ENCODE measurements at regions not wholly inside any gene's neighbourhood (a gene's known extent, or its start where the extent isn't known, plus 50 kb on each side); places are given as distances from the start of the nearest gene placed in this dataset.
A peak's percentile ranks its signal among the peaks of the same experiment; 100 is the strongest.

DNA sequence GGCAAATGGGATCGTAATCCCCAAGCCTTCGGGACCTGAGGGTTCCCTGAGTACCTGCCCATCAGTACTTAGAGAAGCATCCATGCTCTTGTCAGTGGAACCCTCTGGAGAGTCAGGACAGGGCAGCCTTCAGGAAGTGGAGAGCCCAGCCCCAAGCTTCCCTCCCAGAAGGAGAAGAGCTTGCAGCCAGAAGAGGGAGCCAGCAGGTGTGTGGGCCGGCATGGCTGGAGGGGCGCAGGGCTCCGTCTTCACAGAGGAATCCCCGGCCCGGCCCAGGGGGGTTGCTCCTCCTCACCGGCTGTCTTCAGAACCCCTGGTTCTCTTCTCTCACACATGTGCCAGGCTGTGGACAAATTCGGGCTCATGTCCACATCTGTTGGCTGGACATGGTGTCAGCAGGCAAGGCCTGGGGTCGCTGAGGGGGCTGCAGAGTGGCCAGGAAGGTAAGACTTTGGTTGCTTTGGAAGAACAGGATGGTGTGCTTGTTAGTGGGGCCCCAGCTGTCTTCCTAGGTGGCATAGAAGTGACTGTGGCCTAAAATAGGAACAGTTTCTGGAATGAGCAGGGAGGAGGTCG, 58.9 kb upstream of the RXRA start:
- H2BK5ac ChIP-seq (ENCODE audit: low read depth, low read length, poor library complexity) = no peak overlapping the region
- no peak overlapping the region for H3K4me2 ChIP-seq (ENCODE audit: low read length)
- no peak overlapping the region for H4K91ac ChIP-seq (ENCODE audit: low read depth, low read length)
- H3K4ac ChIP-seq (ENCODE audit: low read depth, low read length) = no peak overlapping the region
- H3K4me1 ChIP-seq (ENCODE audit: control insufficient read depth in 1 of 2, insufficient read depth in 2 of 2, low read length in 2 of 2) = no peaks in the 10 kb centered on the region
- no peak overlapping the region for H3K9ac ChIP-seq (ENCODE audit: low read length)
- no peak overlapping the region for H3K14ac ChIP-seq (ENCODE audit: low read length)
- no peaks in the 10 kb centered on the region for H3K27me3 ChIP-seq (ENCODE audit: insufficient read depth, low read length)
- H4K8ac ChIP-seq (ENCODE audit: low read depth, low read length) = no peak overlapping the region
- no peak overlapping the region for H2AFZ ChIP-seq (ENCODE audit: insufficient read depth, low read length, poor library complexity)
- H3K18ac ChIP-seq (ENCODE audit: low read length) = no peak overlapping the region
- H3K79me2 ChIP-seq (ENCODE audit: control insufficient read depth, insufficient read depth, low read length, poor library complexity) = no peaks in the 10 kb centered on the region
- H3K23ac ChIP-seq (ENCODE audit: low read length) = no peak overlapping the region
- no peaks in the 10 kb centered on the region for H3K36me3 ChIP-seq (ENCODE audit: control insufficient read depth in 1 of 2, insufficient read depth in 2 of 2, low read length in 2 of 2)
- no peak overlapping the region for H4K12ac ChIP-seq (ENCODE audit: low read depth, low read length)
- no peak overlapping the region for H3K27ac ChIP-seq (ENCODE audit: low read depth, low read length)
- no peaks in the 10 kb centered on the region for H3K79me1 ChIP-seq (ENCODE audit: low read length)
- H2AK5ac ChIP-seq (ENCODE audit: low read length) = no peak overlapping the region
- H3K4me3 ChIP-seq (ENCODE audit: low read depth, low read length) = no peak overlapping the region
- whole genome bisulfite sequencing (ENCODE audit: extremely low coverage, insufficient coverage, insufficient read length) = no CpG with 5 or more reads among the region's 11 CpGs
- H3K9me3 ChIP-seq (ENCODE audit: insufficient read depth, low read depth, low read length) = peaks cover 3% of the 10 kb centered on the region
- H2BK12ac ChIP-seq (ENCODE audit: low read length) = no peak overlapping the region
- H2BK120ac ChIP-seq (ENCODE audit: insufficient read depth, low read length, poor library complexity) = no peak overlapping the region
- no peak for DNase-seq

DNA sequence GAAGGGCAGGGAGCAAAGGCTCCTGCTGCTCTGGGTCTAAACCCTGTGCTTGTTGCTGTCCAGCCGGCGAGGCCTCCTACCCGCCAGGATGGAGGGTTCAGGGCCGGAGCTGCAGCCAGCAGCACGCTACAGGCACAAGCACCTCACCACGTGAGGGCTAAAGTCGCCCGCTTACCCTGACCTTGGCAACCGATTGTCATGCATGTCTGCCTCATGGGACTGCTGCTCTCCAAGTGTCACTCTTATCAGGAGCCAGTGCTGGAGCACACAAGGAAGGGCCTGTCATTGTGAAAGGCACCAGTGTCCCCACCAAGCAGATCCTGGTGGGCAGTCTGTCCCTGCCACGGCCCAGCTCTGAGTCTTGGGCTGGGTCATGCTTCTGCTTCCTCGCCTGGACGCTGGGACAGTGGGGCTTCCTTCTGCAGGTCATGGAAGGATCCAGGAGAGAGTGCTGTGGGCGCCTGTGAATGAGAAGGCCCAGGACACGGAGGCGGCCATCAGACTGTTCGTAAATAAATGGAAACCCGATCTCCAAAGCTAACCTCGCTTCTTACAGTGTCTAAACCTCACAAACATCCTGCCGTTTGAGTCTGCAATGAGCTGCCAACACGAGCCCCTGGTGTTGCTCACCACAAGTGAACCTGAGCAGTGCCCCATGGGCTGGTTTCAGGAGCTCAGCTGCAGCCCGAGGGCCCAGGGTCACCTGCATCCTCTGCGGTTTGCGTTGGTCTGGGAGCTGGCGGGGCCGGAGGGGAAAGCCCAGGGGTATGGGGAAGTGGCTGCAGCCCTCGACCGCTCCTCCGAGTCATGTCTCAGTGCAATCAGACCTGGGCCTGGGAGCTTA, 58.2 kb upstream of the RXRA start:
- H3K14ac ChIP-seq (ENCODE audit: low read length) = no peak overlapping the region
- no peak overlapping the region for H2AFZ ChIP-seq (ENCODE audit: insufficient read depth, low read length, poor library complexity)
- H3K27me3 ChIP-seq (ENCODE audit: insufficient read depth, low read length) = no peaks in the 10 kb centered on the region
- H3K79me2 ChIP-seq (ENCODE audit: control insufficient read depth, insufficient read depth, low read length, poor library complexity) = no peaks in the 10 kb centered on the region
- H2BK12ac ChIP-seq (ENCODE audit: low read length) = no peak overlapping the region
- no peaks in the 10 kb centered on the region for H3K79me1 ChIP-seq (ENCODE audit: low read length)
- H3K18ac ChIP-seq (ENCODE audit: low read length) = no peak overlapping the region
- H4K8ac ChIP-seq (ENCODE audit: low read depth, low read length) = no peak overlapping the region
- H2BK5ac ChIP-seq (ENCODE audit: low read depth, low read length, poor library complexity) = no peak overlapping the region
- H3K36me3 ChIP-seq (ENCODE audit: control insufficient read depth in 1 of 2, insufficient read depth in 2 of 2, low read length in 2 of 2) = no peaks in the 10 kb centered on the region
- DNase-seq = peak; percentile 43 to 77
- no peak overlapping the region for H3K4ac ChIP-seq (ENCODE audit: low read depth, low read length)
- no peak overlapping the region for H3K4me3 ChIP-seq (ENCODE audit: low read depth, low read length)
- H3K4me1 ChIP-seq (ENCODE audit: control insufficient read depth in 1 of 2, insufficient read depth in 2 of 2, low read length in 2 of 2) = no peaks in the 10 kb centered on the region
- no peak overlapping the region for H4K91ac ChIP-seq (ENCODE audit: low read depth, low read length)
- WGBS (ENCODE audit: extremely low coverage, insufficient coverage, insufficient read length) = no CpG with 5 or more reads among the region's 28 CpGs
- no peak overlapping the region for H3K9ac ChIP-seq (ENCODE audit: low read length)
- no peak overlapping the region for H3K23ac ChIP-seq (ENCODE audit: low read length)
- no peak overlapping the region for H2AK5ac ChIP-seq (ENCODE audit: low read length)
- H3K9me3 ChIP-seq (ENCODE audit: insufficient read depth, low read depth, low read length) = peaks cover 3% of the 10 kb centered on the region
- H3K27ac ChIP-seq (ENCODE audit: low read depth, low read length) = no peak overlapping the region
- H4K12ac ChIP-seq (ENCODE audit: low read depth, low read length) = no peak overlapping the region
- H2BK120ac ChIP-seq (ENCODE audit: insufficient read depth, low read length, poor library complexity) = no peak overlapping the region
- H3K4me2 ChIP-seq (ENCODE audit: low read length) = no peak overlapping the region

DNA sequence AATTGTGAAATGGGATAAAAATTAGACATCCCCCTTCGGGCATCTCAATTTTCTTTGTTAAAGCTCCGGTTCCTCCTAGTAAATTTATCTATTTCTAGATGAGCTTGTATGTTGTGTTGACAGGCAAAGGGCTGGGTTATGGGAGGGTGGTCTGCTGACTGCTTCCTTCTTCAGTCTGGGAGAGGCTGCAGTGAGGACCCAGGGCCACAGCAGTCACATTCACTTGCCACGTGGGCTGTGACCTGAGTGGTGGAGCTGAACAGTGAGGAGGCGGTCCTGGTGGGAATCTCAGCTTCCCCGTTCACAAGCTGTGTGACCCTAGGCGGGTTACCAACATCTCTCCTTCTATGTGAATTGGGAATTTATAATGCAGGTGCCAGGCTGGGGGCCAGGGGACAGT, 57.5 kb upstream of the RXRA start:
- H3K9ac ChIP-seq (ENCODE audit: low read length) = no peak overlapping the region
- H3K27me3 ChIP-seq (ENCODE audit: insufficient read depth, low read length) = no peaks in the 10 kb centered on the region
- WGBS (ENCODE audit: extremely low coverage, insufficient coverage, insufficient read length) = no CpG with 5 or more reads among the region's 6 CpGs
- H3K18ac ChIP-seq (ENCODE audit: low read length) = no peak overlapping the region
- no peak overlapping the region for H3K4me2 ChIP-seq (ENCODE audit: low read length)
- no peaks in the 10 kb centered on the region for H3K79me2 ChIP-seq (ENCODE audit: control insufficient read depth, insufficient read depth, low read length, poor library complexity)
- H3K4me1 ChIP-seq (ENCODE audit: control insufficient read depth in 1 of 2, insufficient read depth in 2 of 2, low read length in 2 of 2) = no peaks in the 10 kb centered on the region
- no peak overlapping the region for H3K27ac ChIP-seq (ENCODE audit: low read depth, low read length)
- no peak overlapping the region for H2AK5ac ChIP-seq (ENCODE audit: low read length)
- no peak overlapping the region for H4K8ac ChIP-seq (ENCODE audit: low read depth, low read length)
- H2AFZ ChIP-seq (ENCODE audit: insufficient read depth, low read length, poor library complexity) = no peak overlapping the region
- H2BK120ac ChIP-seq (ENCODE audit: insufficient read depth, low read length, poor library complexity) = no peak overlapping the region
- H3K4me3 ChIP-seq (ENCODE audit: low read depth, low read length) = no peak overlapping the region
- no peaks in the 10 kb centered on the region for H3K79me1 ChIP-seq (ENCODE audit: low read length)
- H3K23ac ChIP-seq (ENCODE audit: low read length) = no peak overlapping the region
- H3K9me3 ChIP-seq (ENCODE audit: insufficient read depth, low read depth, low read length) = peaks cover 3% of the 10 kb centered on the region
- H3K14ac ChIP-seq (ENCODE audit: low read length) = no peak overlapping the region
- no peak overlapping the region for H4K12ac ChIP-seq (ENCODE audit: low read depth, low read length)
- no peaks in the 10 kb centered on the region for H3K36me3 ChIP-seq (ENCODE audit: control insufficient read depth in 1 of 2, insufficient read depth in 2 of 2, low read length in 2 of 2)
- no peak overlapping the region for H2BK5ac ChIP-seq (ENCODE audit: low read depth, low read length, poor library complexity)
- no peak for DNase-seq
- H4K91ac ChIP-seq (ENCODE audit: low read depth, low read length) = no peak overlapping the region
- H2BK12ac ChIP-seq (ENCODE audit: low read length) = no peak overlapping the region
- no peak overlapping the region for H3K4ac ChIP-seq (ENCODE audit: low read depth, low read length)

DNA sequence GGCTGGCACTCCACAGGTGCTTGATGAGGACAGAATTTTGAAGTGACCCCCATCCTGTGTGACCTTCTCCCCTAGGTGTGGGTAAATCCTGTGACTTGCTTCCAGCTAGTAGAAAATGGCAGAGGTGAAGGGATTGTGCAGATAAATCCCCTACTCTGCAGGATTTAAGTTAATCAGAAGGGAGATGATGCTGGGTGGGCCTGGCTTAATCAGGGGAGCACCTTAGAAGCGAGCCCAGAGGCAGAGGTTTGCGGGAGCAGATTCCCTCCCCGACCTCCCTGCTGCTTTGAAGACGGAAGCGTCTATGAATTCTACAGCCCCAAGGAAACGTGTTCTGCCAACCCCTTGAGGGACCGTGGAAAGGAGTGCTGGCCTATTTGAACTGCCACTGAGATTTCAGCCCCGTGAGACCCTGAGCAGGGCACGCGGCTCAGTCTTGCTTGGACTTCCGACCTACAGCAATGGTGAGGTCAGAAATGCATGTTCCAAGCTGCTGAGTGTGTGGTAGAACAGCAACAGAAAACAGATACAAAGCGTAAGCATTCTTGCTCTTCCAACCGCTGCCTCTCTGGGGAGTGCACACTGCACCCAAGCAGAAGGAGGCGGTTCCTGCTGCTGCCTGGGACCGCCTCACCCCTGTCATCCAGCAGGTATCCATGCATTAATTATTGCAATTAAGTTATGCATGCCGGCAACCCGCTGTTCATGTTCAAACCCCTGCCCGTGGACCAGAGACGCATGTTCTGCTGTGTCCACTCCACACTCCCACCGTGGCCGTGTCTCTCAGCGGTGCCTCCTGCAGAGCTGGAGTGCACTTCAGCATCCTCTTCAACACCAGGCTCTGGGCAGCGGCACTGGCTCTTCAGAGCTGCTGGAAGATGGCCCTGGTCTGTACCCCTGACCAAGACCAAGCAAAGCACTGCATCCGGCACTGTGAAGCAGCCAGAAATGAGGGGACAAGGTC, 54.6 kb upstream of the RXRA start:
- H2BK120ac ChIP-seq (ENCODE audit: insufficient read depth, low read length, poor library complexity) = no peak overlapping the region

More for the DNA sequence above, 54.6 kb upstream of the RXRA start:
- Histone ChIP-seq H3K4ac (ENCODE audit: low read depth, low read length) (no peak overlapping the region), H3K4me1 (ENCODE audit: control insufficient read depth in 1 of 2, insufficient read depth in 2 of 2, low read length in 2 of 2) (no peaks in the 10 kb centered on the region), H3K4me2 (ENCODE audit: low read length) (no peak overlapping the region), H3K9ac (ENCODE audit: low read length) (no peak overlapping the region), H3K36me3 (ENCODE audit: control insufficient read depth in 1 of 2, insufficient read depth in 2 of 2, low read length in 2 of 2) (no peaks in the 10 kb centered on the region), H3K79me2 (ENCODE audit: control insufficient read depth, insufficient read depth, low read length, poor library complexity) (no peaks in the 10 kb centered on the region), H2AK5ac (ENCODE audit: low read length) (no peak overlapping the region), H2BK12ac (ENCODE audit: low read length) (no peak overlapping the region), H3K18ac (ENCODE audit: low read length) (no peak overlapping the region), H4K91ac (ENCODE audit: low read depth, low read length) (no peak overlapping the region), H2BK5ac (ENCODE audit: low read depth, low read length, poor library complexity) (no peak overlapping the region), H4K12ac (ENCODE audit: low read depth, low read length) (no peak overlapping the region), H3K27me3 (ENCODE audit: insufficient read depth, low read length) (no peaks in the 10 kb centered on the region), H4K8ac (ENCODE audit: low read depth, low read length) (no peak overlapping the region), H3K14ac (ENCODE audit: low read length) (no peak overlapping the region), H3K79me1 (ENCODE audit: low read length) (no peaks in the 10 kb centered on the region), H3K27ac (ENCODE audit: low read depth, low read length) (no peak overlapping the region), H3K4me3 (ENCODE audit: low read depth, low read length) (no peak overlapping the region), H3K23ac (ENCODE audit: low read length) (no peak overlapping the region), H2AFZ (ENCODE audit: insufficient read depth, low read length, poor library complexity) (no peak overlapping the region), H3K9me3 (ENCODE audit: insufficient read depth, low read depth, low read length) (peaks cover 3% of the 10 kb centered on the region)
- DNase-seq = no peak
- WGBS (ENCODE audit: extremely low coverage, insufficient coverage, insufficient read length) = no CpG with 5 or more reads among the region's 24 CpGs

Measured in trophoblast cell (in vitro differentiated cells and primary cell).